Stimulated activated CD8-positive, alpha-beta memory T cell treated with anti-CD3 and anti-CD28 coated beads, Interleukin-4, amount 100 ng/mL, for 4 hours (primary cell): ENCODE measurements at regions not wholly inside any gene's neighbourhood (a gene's known extent, or its start where the extent isn't known, plus 50 kb on each side); places are given as distances from the start of the nearest gene placed in this dataset.
"Not testable (repeated sequence)": the region's sequence is repeated elsewhere in the genome, so short reads cannot be mapped to it uniquely, and the experiment has no call there.

ENCODE experiments used
- DNase-seq, 2 donors: peaks; one replicate each; pipeline ENCODE4 v3.0.0-alpha.2; 2020; ENCODE audit warnings: low read depth in 2 of 2, low spot score in 1 of 2

DNA sequence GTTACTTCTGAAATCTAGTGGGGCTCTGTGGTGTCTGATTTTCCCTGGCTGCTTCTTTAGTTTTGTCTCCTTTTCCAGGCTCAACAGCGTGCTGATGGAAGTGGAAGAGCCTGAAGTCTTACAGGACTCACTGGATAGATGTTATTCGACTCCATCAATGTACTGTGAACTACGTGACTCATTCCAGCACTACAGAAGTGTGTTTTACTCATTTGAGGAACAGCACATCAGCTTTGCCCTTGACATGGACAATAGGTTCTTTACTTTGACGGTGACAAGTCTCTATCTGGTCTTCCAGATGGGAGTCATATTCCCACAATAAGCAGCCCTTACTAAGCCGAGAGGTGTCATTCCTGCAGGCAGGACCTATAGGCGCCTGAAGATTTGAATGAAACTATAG lies 51.1 kb downstream of the NBPF8 start:
- DNase-seq = not testable (repeated sequence)

DNA sequence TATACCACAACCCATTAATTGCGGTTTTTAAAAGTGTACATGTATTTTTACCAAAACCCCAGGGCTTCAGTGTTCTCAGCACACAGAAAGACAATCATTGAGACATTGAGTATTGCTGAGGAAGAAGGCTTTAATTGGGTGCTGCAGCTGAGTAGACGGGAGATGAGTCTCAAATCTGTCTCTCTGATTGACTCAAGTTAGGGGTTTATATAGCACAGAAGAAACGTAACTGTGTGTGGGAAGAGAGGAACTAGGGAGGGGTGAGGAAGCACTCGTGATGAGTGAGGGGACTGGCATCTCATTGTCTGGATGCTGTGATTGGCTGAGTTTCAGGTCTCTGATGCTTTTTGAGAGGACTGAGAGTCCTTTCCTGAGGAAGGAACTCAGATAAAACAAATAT lies 62.8 kb downstream of the NBPF8 start:
- not testable (repeated sequence) for DNase-seq

- not testable (repeated sequence) for DNase-seq
Observed at GRCh38 chr1:120478400-120478799, 63.6 kb downstream of the NBPF8 start.

DNA sequence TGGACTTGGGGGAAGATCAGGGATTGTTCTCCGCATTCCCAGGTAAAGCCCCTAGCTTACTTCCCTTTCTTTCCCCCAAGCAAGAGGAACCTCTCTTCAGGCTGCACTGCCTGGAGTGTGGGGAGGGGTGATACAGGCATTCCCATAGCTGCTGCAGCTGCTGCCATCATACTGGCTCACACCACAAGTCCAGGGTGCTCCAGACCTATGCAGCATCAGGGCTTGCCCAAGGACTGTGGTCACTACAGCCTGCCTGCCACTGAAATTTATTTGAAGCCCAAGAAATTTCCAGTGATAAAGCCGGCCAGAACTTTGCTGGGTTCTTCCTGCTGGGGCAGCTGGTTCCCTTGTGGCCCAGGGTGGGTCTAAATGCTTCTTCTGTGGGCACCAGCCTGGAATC lies 72.7 kb downstream of the NBPF8 start:
- not testable (repeated sequence) for DNase-seq

GRCh38 chr1:120489217-120489616 lies 74.4 kb downstream of the NBPF8 start:
- not testable (repeated sequence) for DNase-seq

- DNase-seq = not testable (repeated sequence)
Observed at GRCh38 chr1:120497145-120497544, 82.3 kb downstream of the NBPF8 start.

- DNase-seq = not testable (repeated sequence)
Observed at GRCh38 chr1:120503284-120503683, 88.4 kb downstream of the NBPF8 start.

DNA sequence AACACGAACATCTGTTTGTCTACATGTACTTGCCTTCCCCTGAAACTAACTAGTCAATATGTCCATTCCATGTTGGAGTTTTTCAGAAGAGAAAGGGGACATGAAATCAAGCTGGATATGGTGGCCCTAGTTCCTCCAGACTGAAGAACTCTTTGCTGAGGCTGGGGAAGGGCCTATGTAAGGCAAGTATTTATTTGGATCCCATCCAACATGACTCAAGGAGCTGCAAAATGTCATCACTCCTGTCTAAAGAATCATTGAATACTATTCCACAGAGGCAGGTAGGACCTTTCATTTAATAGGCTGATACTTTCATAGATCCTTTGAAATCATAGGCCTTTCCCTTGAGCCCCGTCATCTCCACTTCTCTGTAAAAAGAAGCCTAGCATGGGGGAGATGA lies 91.5 kb downstream of the NBPF8 start:
- not testable (repeated sequence) for DNase-seq

GRCh38 chr1:120508351-120508750 lies 93.5 kb downstream of the NBPF8 start:
- not testable (repeated sequence) for DNase-seq

- DNase-seq = not testable (repeated sequence)
Observed at GRCh38 chr1:120509258-120509657, 94.4 kb downstream of the NBPF8 start.

DNA sequence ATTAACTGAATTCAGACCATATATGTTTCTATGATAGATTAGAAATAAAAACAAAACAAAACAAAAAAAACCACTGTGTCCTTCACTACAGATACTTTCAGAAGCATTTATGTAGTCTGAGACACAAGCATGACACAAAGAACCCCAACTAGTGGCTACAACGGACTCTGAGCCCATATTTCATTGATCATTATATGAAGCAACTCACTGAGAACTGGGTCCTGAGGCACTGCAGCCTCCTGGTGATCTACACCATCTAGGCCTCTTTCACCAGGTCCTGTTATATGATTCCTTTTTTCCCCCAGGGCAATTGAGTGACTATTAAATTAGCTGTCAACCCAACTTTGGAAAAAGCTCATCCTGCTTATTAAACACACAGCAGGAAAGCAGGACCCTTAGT lies 98.3 kb downstream of the NBPF8 start:
- not testable (repeated sequence) for DNase-seq

DNA sequence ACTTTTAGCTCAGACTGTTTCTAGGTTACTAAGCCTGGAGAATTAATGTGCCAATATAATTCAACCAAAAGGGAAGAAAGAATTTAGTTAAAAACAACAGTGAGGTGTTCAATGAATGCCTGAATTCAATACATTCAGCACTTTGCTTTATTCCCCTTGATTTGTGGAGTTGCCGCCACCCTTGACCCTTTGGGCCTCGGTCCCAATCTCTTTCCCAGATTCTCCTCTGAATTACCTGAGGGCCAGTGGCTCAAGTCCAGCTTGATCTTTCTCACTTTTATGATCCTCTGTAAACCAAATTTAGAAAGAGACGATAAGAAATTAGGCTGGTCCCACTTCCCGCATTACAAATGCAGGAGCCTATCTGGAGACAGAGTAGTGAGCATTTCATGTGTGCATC lies 98.7 kb downstream of the NBPF8 start:
- not testable (repeated sequence) for DNase-seq

GRCh38 chr1:120519196-120519595 lies 104.4 kb downstream of the NBPF8 start:
- DNase-seq = not testable (repeated sequence)

DNA sequence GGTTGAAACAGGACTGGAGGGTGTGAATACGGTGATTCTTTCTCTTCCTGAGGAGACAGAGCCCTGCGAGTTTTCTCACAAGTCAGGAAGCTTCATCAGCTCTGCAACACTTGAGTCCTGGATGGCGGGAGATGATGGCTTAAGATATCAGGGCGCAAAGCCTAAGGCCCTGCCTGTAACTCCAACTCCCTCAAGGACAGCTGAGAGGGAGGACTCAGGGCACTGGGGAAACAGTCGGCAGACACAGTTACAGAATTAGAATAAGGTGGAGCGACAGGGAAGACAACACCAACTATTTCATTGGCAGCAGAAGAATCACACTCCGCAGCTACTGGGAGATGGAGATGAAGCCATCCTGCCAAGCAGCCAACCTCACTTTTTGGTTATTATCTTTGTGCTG lies 109.6 kb downstream of the NBPF8 start:
- DNase-seq = not testable (repeated sequence)

DNA sequence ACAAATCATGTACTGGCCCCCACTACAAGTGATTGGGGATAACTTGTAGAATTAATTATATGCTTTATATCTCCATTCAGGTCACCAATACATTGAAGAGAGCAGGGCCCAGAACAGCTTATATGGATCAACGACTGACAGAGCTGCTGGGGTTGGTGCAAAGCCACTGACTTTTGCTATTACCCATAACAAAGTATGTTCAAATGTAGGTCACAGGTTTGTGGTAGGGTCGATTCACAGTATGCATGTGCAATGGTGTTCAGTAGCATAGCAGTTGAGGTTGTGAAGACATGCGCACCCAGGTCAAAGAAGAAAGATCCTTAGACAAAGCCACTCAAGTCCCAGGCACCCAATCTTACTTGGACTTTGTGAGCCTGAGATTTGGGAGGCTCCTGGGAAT lies 110.6 kb downstream of the NBPF8 start:
- DNase-seq = not testable (repeated sequence)

DNA sequence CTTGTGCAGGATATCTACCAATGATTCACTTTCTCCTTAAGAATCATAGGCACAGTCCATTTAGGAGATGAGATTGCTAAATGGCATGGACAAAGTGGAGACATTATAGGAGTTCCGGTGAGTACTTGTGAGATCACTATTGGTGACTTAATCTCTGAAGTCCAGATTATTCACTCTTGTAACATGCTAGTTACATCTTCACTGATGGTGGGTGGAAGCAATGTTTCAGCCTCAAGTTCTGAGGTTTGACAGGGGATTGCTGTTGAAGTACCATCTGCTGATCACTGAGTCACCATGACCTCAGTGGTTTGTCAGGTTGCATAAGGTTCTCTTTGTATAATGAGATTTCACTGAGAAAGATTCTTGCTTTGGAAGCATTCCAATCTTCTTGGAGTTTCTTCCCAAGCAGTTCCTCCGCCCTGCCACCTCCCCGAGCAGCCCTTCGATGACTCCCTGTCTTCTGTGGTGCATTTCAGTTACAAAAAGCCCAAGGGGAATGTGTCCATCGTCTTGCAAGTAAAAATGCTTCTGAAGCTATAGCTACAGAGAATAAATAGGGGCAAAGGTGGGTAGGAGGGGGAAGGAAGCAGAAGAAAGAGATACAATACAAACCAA lies 114.7 kb downstream of the NBPF8 start:
- DNase-seq = not testable (repeated sequence)

- DNase-seq = not testable (repeated sequence)
Observed at GRCh38 chr1:120531455-120531854, 116.6 kb downstream of the NBPF8 start.

- DNase-seq = not testable (repeated sequence)
Observed at GRCh38 chr1:120534361-120535047, 119.7 kb downstream of the NBPF8 start.

DNA sequence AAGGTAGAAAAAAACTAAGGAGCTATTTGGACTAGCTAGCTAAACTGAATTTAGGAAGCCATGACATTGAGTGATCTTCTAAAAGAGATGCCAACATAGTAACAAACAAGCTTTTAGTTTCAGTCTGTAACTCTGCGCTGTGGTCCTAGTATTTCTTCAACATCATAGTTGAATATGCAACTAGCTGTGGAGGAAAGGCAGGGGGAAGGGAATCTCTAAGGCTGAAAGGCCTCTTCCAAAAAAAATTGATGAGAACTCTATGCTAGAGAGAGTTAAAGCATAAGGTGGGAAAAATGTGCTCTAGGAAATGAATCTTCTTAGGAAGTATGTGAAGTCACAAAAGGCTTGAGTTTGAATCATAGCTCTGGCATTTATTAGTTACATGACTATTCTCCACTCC lies 120.2 kb downstream of the NBPF8 start:
- DNase-seq = not testable (repeated sequence)

- DNase-seq = not testable (repeated sequence)
Observed at GRCh38 chr1:120541394-120541793, 126.6 kb downstream of the NBPF8 start.

GRCh38 chr1:120542365-120542764 lies 127.5 kb downstream of the NBPF8 start:
- DNase-seq = not testable (repeated sequence)

DNA sequence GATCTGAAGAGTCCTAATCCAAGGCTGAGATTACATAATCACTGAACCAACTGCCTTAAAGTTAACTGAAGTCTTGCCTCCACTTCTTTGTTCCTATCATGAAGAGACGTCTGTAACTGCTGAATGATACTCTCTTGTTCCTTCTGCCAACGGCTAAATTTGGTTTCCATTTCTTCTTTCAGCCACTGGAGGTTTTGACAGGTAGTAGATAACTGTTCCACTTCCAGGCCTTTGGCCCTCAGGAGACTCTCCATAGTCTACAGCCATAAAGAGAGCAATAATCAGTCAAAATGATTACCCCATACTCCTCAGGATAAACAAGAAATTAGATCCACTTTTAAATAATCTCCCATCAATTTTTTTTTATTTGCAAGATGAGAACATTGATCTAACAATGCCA lies 128.1 kb downstream of the NBPF8 start:
- DNase-seq = not testable (repeated sequence)

GRCh38 chr1:120544434-120544833 lies 129.6 kb downstream of the NBPF8 start:
- peak; percentile 55 to 77 for DNase-seq
